Stimulated activated memory B cell treated with anti-CD40 and anti-IgM and Interleukin-4, amounts not matched to agents 10 μg/mL and 1 μg/mL and 100 μg/mL, for 72 hours (primary cell): ENCODE measurements at regions not wholly inside any gene's neighbourhood (a gene's known extent, or its start where the extent isn't known, plus 50 kb on each side); places are given as distances from the start of the nearest gene placed in this dataset.
A peak's percentile ranks its signal among the peaks of the same experiment; 100 is the strongest.

Experiments
- ATAC-seq: fragments of 150-1000 bp; cut with Tn5 transposase; 2 replicates; pipeline ENCODE4 v1.10.0; 2021
- H3K27ac Mint-ChIP-seq: one replicate; pipeline ENCODE4 v1.8.0; 2022; ENCODE audit warnings: mild to moderate bottlenecking, mixed read lengths
- H3K27me3 Mint-ChIP-seq: one replicate; pipeline ENCODE4 v1.8.0; 2022; ENCODE audit warnings: mixed read lengths
- H3K36me3 Mint-ChIP-seq: one replicate; pipeline ENCODE4 v1.8.0; 2022; ENCODE audit warnings: mixed read lengths
- H3K4me1 Mint-ChIP-seq: one replicate; pipeline ENCODE4 v1.8.0; 2022; ENCODE audit warnings: mixed read lengths
- H3K4me3 Mint-ChIP-seq: one replicate; pipeline ENCODE4 v1.8.0; 2022; ENCODE audit warnings: mild to moderate bottlenecking, moderate library complexity, mixed read lengths
- H3K9me3 Mint-ChIP-seq: one replicate; pipeline ENCODE4 v1.8.0; 2022; ENCODE audit warnings: mixed read lengths

DNA sequence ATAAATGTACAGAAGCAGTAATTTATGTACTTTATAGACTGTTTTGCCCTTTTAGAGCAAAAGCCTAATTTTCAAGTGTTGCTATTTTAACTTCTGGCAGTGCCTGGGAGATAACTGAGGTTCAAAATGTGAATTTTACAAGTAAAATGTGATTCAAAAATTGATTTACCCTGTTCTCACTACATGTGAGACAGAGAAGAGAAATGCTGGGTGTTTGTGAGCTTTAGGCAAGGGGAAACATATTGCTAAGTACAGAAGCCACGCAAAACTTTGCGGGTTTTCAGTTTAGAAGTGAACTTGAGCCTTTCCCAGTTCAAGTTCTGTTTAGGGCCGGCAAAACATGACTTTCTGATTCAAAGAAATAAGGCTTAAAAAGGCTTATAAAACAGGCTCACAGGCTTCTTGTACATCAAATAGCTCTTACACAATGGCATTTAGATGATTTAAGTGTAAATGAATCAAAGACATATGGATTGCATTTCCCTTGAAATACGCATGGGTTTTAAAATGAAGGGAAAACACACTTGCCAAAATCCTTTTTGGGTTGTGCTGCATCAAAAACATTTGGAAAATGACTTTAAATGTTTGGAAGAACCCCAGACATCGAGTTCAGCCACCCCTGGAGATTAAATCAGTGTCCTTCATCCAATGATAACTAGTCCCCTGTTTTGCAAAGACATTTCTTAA, 370.8 kb upstream of the MEF2C start:
- ATAC-seq: no peak
- H3K27ac Mint-ChIP-seq: no peak overlapping the region
- H3K4me1 Mint-ChIP-seq: peaks cover under 1% of the 10 kb centered on the region
- H3K36me3 Mint-ChIP-seq: no peaks in the 10 kb centered on the region
- no peaks in the 10 kb centered on the region for H3K27me3 Mint-ChIP-seq
- H3K4me3 Mint-ChIP-seq: no peak overlapping the region
- H3K9me3 Mint-ChIP-seq: peaks cover 2% of the 10 kb centered on the region

DNA sequence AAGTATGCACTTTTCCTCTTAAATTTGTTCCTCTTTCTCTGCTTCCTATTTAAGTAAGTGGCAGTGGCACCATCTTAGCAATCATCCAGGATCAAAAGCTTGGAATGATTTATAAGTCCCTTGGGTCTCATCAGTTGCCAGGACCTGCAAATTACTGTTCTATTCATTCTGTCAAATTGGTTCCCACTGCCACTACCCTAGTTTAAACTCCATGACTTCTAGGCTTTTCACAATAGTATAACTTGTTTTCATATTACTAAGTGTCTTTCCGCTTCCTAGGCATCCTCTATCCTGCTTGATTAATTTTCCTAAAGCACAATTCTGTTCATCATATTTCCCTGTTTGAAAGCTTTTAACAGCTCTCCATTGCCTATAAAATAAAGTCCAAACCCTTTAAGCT, 363.9 kb upstream of the MEF2C start:
- Mint-ChIP-seq H3K4me3 (no peak overlapping the region), H3K27me3 (no peaks in the 10 kb centered on the region), H3K36me3 (no peaks in the 10 kb centered on the region), H3K4me1 (no peaks in the 10 kb centered on the region), H3K27ac (no peak overlapping the region), H3K9me3 (no peaks in the 10 kb centered on the region)
- no peak for ATAC-seq

- no peaks in the 10 kb centered on the region for H3K36me3 Mint-ChIP-seq
- H3K4me3 Mint-ChIP-seq: no peak overlapping the region
- H3K4me1 Mint-ChIP-seq: no peaks in the 10 kb centered on the region
- ATAC-seq: no peak
- no peaks in the 10 kb centered on the region for H3K27me3 Mint-ChIP-seq
- H3K9me3 Mint-ChIP-seq: no peaks in the 10 kb centered on the region
- no peak overlapping the region for H3K27ac Mint-ChIP-seq
Measured at GRCh38 chr5:89246252-89246651, 363.3 kb upstream of the MEF2C start.

GRCh38 chr5:89243611-89244010, 360.6 kb upstream of the MEF2C start:
- Mint-ChIP-seq H3K27me3 (no peaks in the 10 kb centered on the region), H3K9me3 (no peaks in the 10 kb centered on the region), H3K4me3 (no peak overlapping the region), H3K4me1 (no peaks in the 10 kb centered on the region), H3K36me3 (no peaks in the 10 kb centered on the region), H3K27ac (no peak overlapping the region)
- ATAC-seq: peak; percentile 16

GRCh38 chr5:89241186-89241585, 358.2 kb upstream of the MEF2C start:
- Mint-ChIP-seq H3K27ac (no peak overlapping the region), H3K4me3 (no peak overlapping the region), H3K27me3 (no peaks in the 10 kb centered on the region), H3K36me3 (no peaks in the 10 kb centered on the region), H3K9me3 (no peaks in the 10 kb centered on the region), H3K4me1 (no peaks in the 10 kb centered on the region)
- ATAC-seq: no peak

DNA sequence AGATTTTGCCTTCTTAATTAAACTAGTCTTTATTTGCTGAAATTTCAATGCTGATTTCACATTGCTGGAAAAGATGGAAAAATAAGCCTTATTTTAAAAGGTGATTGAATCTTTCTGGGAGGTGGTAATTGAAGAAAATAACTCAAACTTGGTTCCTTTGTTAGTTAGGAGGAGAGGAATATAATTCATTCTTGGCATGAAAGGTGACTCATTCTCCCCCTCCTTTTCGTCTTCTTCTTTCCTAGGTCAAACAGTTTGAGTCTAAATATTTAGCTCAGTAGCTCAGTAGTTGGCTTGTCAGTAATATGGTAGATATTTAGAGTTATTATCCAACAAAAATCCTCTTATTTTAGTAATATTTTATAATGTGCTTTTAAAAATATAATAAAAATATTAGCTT, 353.9 kb upstream of the MEF2C start:
- Mint-ChIP-seq H3K4me3 (no peak overlapping the region), H3K4me1 (peaks cover 16% of the 10 kb centered on the region), H3K27ac (no peak overlapping the region), H3K9me3 (no peaks in the 10 kb centered on the region), H3K27me3 (no peaks in the 10 kb centered on the region), H3K36me3 (no peaks in the 10 kb centered on the region)
- no peak for ATAC-seq

GRCh38 chr5:89233462-89233861, 350.5 kb upstream of the MEF2C start:
- Mint-ChIP-seq H3K4me1 (peaks cover 23% of the 10 kb centered on the region), H3K4me3 (no peak overlapping the region), H3K36me3 (peaks cover 3% of the 10 kb centered on the region), H3K27ac (peak overlapping the region; percentile 74), H3K9me3 (peaks cover under 1% of the 10 kb centered on the region), H3K27me3 (no peaks in the 10 kb centered on the region)
- ATAC-seq: no peak

GRCh38 chr5:89232139-89232603, 349.2 kb upstream of the MEF2C start:
- peaks cover 9% of the 10 kb centered on the region for H3K36me3 Mint-ChIP-seq

GRCh38 chr5:89230178-89230577, 347.2 kb upstream of the MEF2C start:
- no peak overlapping the region for H3K27ac Mint-ChIP-seq
- H3K27me3 Mint-ChIP-seq: no peaks in the 10 kb centered on the region
- no peak overlapping the region for H3K4me3 Mint-ChIP-seq
- H3K9me3 Mint-ChIP-seq: peaks cover 12% of the 10 kb centered on the region
- peaks cover 28% of the 10 kb centered on the region for H3K4me1 Mint-ChIP-seq
- H3K36me3 Mint-ChIP-seq: peaks cover 9% of the 10 kb centered on the region
- ATAC-seq: no peak

More at GRCh38 chr5:89232139-89232603, 349.2 kb upstream of the MEF2C start:
- Mint-ChIP-seq H3K27me3 (no peaks in the 10 kb centered on the region), H3K9me3 (peaks cover 9% of the 10 kb centered on the region), H3K4me1 (peaks cover 28% of the 10 kb centered on the region), H3K27ac (peak overlapping the region; percentile 74), H3K4me3 (no peak overlapping the region)
- ATAC-seq: peak; percentile 86

DNA sequence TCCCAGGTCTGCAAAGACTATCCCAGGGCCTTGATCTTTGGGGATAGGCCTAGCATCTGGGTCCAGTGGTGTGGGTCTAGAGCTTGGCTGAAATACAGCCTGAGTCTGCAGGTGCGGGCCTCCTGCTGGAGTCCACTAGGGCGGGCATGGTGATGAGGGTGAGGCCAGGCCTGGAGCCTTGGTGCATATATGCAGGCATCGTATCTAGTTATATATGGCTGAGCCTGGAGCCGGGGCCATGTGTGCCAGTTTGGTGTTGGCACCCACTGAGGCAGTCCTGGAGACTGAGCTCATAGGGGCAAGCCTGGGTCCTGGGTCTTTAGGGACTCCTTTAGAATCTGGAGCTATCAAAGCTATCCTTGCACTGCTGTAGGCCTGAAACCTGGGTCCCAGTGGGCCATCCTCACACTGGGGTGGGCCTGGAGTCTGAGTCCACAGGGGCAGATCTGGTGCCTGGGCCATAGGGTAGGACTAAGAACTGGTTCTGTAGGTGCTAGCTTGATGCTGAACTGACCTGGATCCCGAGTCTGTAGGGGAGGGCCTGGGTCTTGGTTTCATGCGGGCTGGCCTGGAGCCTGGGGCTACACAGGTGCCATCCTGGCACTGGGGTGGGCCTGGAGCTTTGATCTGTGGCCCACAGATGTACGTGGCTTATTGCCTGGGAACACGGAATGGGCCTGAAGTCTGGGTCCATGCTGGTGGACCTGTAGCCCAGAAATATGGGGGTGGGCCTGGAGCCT, 346.5 kb upstream of the MEF2C start:
- Mint-ChIP-seq H3K27ac (no peak overlapping the region), H3K4me3 (no peak overlapping the region), H3K36me3 (peaks cover 9% of the 10 kb centered on the region), H3K9me3 (peaks cover 12% of the 10 kb centered on the region), H3K4me1 (peaks cover 28% of the 10 kb centered on the region), H3K27me3 (no peaks in the 10 kb centered on the region)
- ATAC-seq: no peak

DNA sequence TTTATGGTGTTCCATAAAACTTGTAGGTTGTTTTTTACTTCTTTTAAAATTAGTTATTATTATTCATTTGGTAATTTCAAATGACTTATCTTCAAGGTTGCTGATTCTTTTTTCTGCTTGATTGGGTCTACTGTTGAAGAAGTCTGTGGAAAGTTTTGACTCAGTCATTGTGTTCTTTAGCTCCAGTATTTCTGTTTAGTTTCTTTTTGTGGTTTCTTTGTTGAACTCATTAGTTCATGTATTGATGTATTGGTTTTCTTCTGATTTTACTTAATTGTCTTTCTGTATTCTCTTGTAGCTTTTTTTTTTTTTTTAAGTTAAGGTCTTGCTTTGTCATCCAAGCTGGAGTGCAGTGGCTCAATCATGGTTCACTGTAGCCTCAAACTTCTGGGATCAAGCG, 345.4 kb upstream of the MEF2C start:
- Mint-ChIP-seq H3K4me3 (no peak overlapping the region), H3K36me3 (peaks cover 9% of the 10 kb centered on the region), H3K9me3 (peaks cover 12% of the 10 kb centered on the region), H3K27ac (peak overlapping the region; percentile 63), H3K4me1 (peaks cover 26% of the 10 kb centered on the region), H3K27me3 (no peaks in the 10 kb centered on the region)
- no peak for ATAC-seq

DNA sequence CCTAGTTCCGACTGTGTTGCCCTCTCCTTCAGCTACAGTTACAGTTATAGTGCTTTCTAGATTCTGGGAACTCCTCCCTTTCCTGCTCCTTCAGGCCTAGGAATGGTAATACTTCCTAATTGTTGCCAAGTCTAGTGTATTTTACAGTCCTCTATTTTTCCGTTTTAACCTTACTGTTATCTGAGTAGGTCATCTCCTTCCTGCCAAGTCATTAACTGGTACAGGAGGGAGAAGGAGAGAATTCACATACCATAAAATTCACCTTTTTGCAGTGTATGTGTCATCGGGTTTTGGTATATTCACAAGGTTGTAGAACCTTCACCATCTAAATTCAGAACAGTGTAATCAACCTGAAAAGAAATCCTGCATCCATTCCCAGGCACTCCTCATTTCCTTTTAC, 335.4 kb upstream of the MEF2C start:
- H3K36me3 Mint-ChIP-seq: no peaks in the 10 kb centered on the region
- no peak for ATAC-seq
- no peak overlapping the region for H3K4me3 Mint-ChIP-seq
- H3K4me1 Mint-ChIP-seq: no peaks in the 10 kb centered on the region
- no peak overlapping the region for H3K27ac Mint-ChIP-seq
- no peaks in the 10 kb centered on the region for H3K27me3 Mint-ChIP-seq
- no peaks in the 10 kb centered on the region for H3K9me3 Mint-ChIP-seq

- peaks cover 4% of the 10 kb centered on the region for H3K4me1 Mint-ChIP-seq
- no peaks in the 10 kb centered on the region for H3K27me3 Mint-ChIP-seq
Measured at GRCh38 chr5:89216606-89217005, 333.6 kb upstream of the MEF2C start.

GRCh38 chr5:89213573-89213972, 330.6 kb upstream of the MEF2C start:
- no peak overlapping the region for H3K4me3 Mint-ChIP-seq
- no peaks in the 10 kb centered on the region for H3K27me3 Mint-ChIP-seq
- peaks cover 4% of the 10 kb centered on the region for H3K4me1 Mint-ChIP-seq
- no peak overlapping the region for H3K27ac Mint-ChIP-seq
- ATAC-seq: no peak
- no peaks in the 10 kb centered on the region for H3K9me3 Mint-ChIP-seq
- H3K36me3 Mint-ChIP-seq: no peaks in the 10 kb centered on the region

More at GRCh38 chr5:89216606-89217005, 333.6 kb upstream of the MEF2C start:
- H3K9me3 Mint-ChIP-seq: no peaks in the 10 kb centered on the region
- no peak for ATAC-seq
- H3K4me3 Mint-ChIP-seq: no peak overlapping the region
- H3K27ac Mint-ChIP-seq: no peak overlapping the region
- H3K36me3 Mint-ChIP-seq: no peaks in the 10 kb centered on the region

DNA sequence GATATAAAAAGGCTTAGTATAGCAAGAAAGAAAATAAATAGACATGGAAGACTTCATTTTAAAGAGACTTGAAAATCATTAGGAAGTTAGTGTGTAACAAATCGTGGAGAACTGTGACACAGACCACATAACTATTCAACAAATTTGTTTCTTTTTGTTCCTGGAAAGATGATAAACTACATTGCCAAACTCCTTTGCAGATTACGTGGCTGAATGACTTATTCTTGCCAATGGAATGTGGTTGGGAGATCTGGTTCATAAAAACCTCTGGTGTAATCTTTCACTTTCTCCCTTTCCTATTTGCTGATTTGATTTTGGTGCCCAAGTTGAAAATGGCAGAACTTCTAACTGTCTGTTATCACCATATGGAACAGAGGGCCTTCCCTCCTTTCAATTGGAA, 328.9 kb upstream of the MEF2C start:
- ATAC-seq: no peak
- Mint-ChIP-seq H3K9me3 (peaks cover 2% of the 10 kb centered on the region), H3K27me3 (no peaks in the 10 kb centered on the region), H3K27ac (no peak overlapping the region), H3K4me1 (peaks cover 4% of the 10 kb centered on the region), H3K36me3 (no peaks in the 10 kb centered on the region), H3K4me3 (no peak overlapping the region)

DNA sequence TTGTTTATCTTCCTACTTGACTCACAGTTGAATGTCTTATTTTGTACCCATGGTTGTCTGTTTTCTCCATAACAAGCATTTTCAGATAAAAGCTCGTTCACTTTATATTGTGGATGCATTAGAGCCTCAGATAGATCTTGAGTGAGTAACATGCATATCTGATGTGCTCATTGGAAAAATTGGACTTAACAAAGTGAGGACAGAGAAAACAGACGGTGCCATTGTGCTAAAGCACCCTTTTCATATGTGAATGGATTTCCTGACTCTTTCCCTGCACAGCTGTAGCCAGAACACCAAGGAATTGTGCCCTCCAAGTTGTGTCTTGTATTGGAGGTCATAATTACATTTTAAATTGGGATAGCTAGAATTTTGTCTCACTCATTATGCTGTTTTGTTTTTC, 325.8 kb upstream of the MEF2C start:
- Mint-ChIP-seq H3K36me3 (no peaks in the 10 kb centered on the region), H3K4me1 (peaks cover 4% of the 10 kb centered on the region), H3K4me3 (no peak overlapping the region), H3K9me3 (peaks cover 2% of the 10 kb centered on the region), H3K27me3 (no peaks in the 10 kb centered on the region), H3K27ac (no peak overlapping the region)
- ATAC-seq: no peak
